HEK293 (cell line): ENCODE measurements at regions not wholly inside any gene's neighbourhood (a gene's known extent, or its start where the extent isn't known, plus 50 kb on each side); places are given as distances from the start of the nearest gene placed in this dataset.

Source experiments
- KLF8 ChIP-seq: fragments of 450-650 bp; formaldehyde crosslinking; IDR thresholded peaks from 2 replicates; pipeline ENCODE4 v1.5.1; 2016; ENCODE audit warnings: missing biosample characterization, missing genetic modification characterization
- REPIN1 ChIP-seq: fragments of 450-650 bp; formaldehyde crosslinking; IDR thresholded peaks from 2 replicates; pipeline ENCODE4 v1.5.1; 2017; ENCODE audit warnings: missing biosample characterization, missing genetic modification characterization, low read depth
- SP2 ChIP-seq: fragments of 450-650 bp; formaldehyde crosslinking; IDR thresholded peaks from 2 replicates; pipeline ENCODE4 v1.5.1; 2016; ENCODE audit warnings: missing biosample characterization, missing genetic modification characterization
- ZIC2 ChIP-seq: fragments of 450-650 bp; formaldehyde crosslinking; IDR thresholded peaks from 2 replicates; pipeline ENCODE4 v1.5.1; 2016; ENCODE audit warnings: missing biosample characterization, missing genetic modification characterization
- ZNF114 ChIP-seq: fragments of 450-650 bp; formaldehyde crosslinking; IDR thresholded peaks from 2 replicates; pipeline ENCODE4 v1.5.0; 2017; ENCODE audit warnings: missing biosample characterization, missing genetic modification characterization
- ZNF121 ChIP-seq: fragments of 450-650 bp; formaldehyde crosslinking; IDR thresholded peaks from 2 replicates; pipeline ENCODE4 v1.5.1; 2016; ENCODE audit warnings: missing biosample characterization, missing genetic modification characterization
- ZNF140 ChIP-seq: fragments of 450-650 bp; formaldehyde crosslinking; IDR thresholded peaks from 2 replicates; pipeline ENCODE4 v1.5.1; 2016; ENCODE audit warnings: missing biosample characterization, missing genetic modification characterization
- ZNF169 ChIP-seq: fragments of 450-650 bp; formaldehyde crosslinking; IDR thresholded peaks from 2 replicates; pipeline ENCODE4 v1.5.1; 2016; ENCODE audit warnings: missing biosample characterization, missing genetic modification characterization
- ZNF223 ChIP-seq: fragments of 450-650 bp; formaldehyde crosslinking; IDR thresholded peaks from 2 replicates; pipeline ENCODE4 v1.5.1; 2016; ENCODE audit warnings: missing biosample characterization, missing genetic modification characterization
- ZNF404 ChIP-seq: fragments of 450-650 bp; formaldehyde crosslinking; IDR thresholded peaks from 2 replicates; pipeline ENCODE4 v1.5.1; 2017; ENCODE audit warnings: missing biosample characterization, missing genetic modification characterization
- ZNF433 ChIP-seq: fragments of 450-650 bp; formaldehyde crosslinking; IDR thresholded peaks from 2 replicates; pipeline ENCODE4 v1.5.1; 2016; ENCODE audit warnings: missing biosample characterization, missing genetic modification characterization, low read depth
- ZNF510 ChIP-seq: fragments of 450-650 bp; formaldehyde crosslinking; IDR thresholded peaks from 2 replicates; pipeline ENCODE4 v1.5.1; 2018; ENCODE audit warnings: mild to moderate bottlenecking, missing genetic modification characterization, missing biosample characterization; ENCODE audit not compliant: insufficient replicate concordance
- ZNF530 ChIP-seq: fragments of 450-650 bp; formaldehyde crosslinking; IDR thresholded peaks from 2 replicates; pipeline ENCODE4 v1.5.1; 2016; ENCODE audit warnings: low read depth, missing biosample characterization, missing genetic modification characterization
- ZNF558 ChIP-seq: fragments of 450-650 bp; formaldehyde crosslinking; IDR thresholded peaks from 2 replicates; pipeline ENCODE4 v1.5.1; 2016; ENCODE audit warnings: missing biosample characterization, missing genetic modification characterization
- ZNF585B ChIP-seq: fragments of 450-650 bp; formaldehyde crosslinking; IDR thresholded peaks from 2 replicates; pipeline ENCODE4 v1.5.1; 2016; ENCODE audit warnings: missing biosample characterization, missing genetic modification characterization
- ZNF596 ChIP-seq: fragments of 450-650 bp; IDR thresholded peaks from 2 replicates; pipeline ENCODE4 v1.5.0; 2018; ENCODE audit warnings: missing biosample characterization, mild to moderate bottlenecking, missing genetic modification characterization, moderate library complexity
- ZNF600 ChIP-seq: fragments of 450-650 bp; formaldehyde crosslinking; IDR thresholded peaks from 2 replicates; pipeline ENCODE4 v1.5.1; 2016; ENCODE audit warnings: missing biosample characterization, missing genetic modification characterization
- ZNF624 ChIP-seq: fragments of 450-650 bp; formaldehyde crosslinking; IDR thresholded peaks from 2 replicates; pipeline ENCODE4 v1.5.1; 2017; ENCODE audit warnings: missing biosample characterization, missing genetic modification characterization
- ZNF629 ChIP-seq: fragments of 450-650 bp; formaldehyde crosslinking; IDR thresholded peaks from 2 replicates; pipeline ENCODE4 v1.5.1; 2017; ENCODE audit warnings: missing biosample characterization, missing genetic modification characterization
- ZNF76 ChIP-seq: fragments of 450-650 bp; formaldehyde crosslinking; IDR thresholded peaks from 2 replicates; pipeline ENCODE4; 2016; ENCODE audit warnings: low read depth, missing biosample characterization, missing genetic modification characterization, borderline replicate concordance
- ZNF768 ChIP-seq: fragments of 450-650 bp; formaldehyde crosslinking; IDR thresholded peaks from 2 replicates; pipeline ENCODE4 v1.5.1; 2018; ENCODE audit warnings: missing biosample characterization, mild to moderate bottlenecking, missing genetic modification characterization
- ZNF776 ChIP-seq: fragments of 450-650 bp; formaldehyde crosslinking; IDR thresholded peaks from 2 replicates; pipeline ENCODE4 v1.5.0; 2017; ENCODE audit warnings: missing biosample characterization, missing genetic modification characterization, borderline replicate concordance
- ZNF777 ChIP-seq: fragments of 450-650 bp; formaldehyde crosslinking; IDR thresholded peaks from 2 replicates; pipeline ENCODE4 v1.5.1; 2017; ENCODE audit warnings: missing biosample characterization, missing genetic modification characterization, borderline replicate concordance
- ZNF785 ChIP-seq: fragments of 450-650 bp; formaldehyde crosslinking; IDR thresholded peaks from 2 replicates; pipeline ENCODE4 v1.5.1; 2016; ENCODE audit warnings: missing biosample characterization, missing genetic modification characterization
- ZNF830 ChIP-seq: fragments of 450-650 bp; IDR thresholded peaks from 2 replicates; pipeline ENCODE4 v1.5.0; 2018; ENCODE audit warnings: missing biosample characterization, missing genetic modification characterization, low read depth, mild to moderate bottlenecking, moderate library complexity
- ZSCAN16 ChIP-seq: fragments of 450-650 bp; formaldehyde crosslinking; IDR thresholded peaks from 2 replicates; pipeline ENCODE4 v1.5.1; 2016; ENCODE audit warnings: missing biosample characterization, missing genetic modification characterization
- TF ChIP-seq, protein P1 (sequence below): fragments of 450-650 bp; IDR thresholded peaks from 2 replicates; pipeline ENCODE4 v1.5.1; 2018; ENCODE audit warnings: missing biosample characterization, mild to moderate bottlenecking, missing genetic modification characterization
- TF ChIP-seq, protein P2 (sequence below): fragments of 450-650 bp; formaldehyde crosslinking; IDR thresholded peaks from 2 replicates; pipeline ENCODE4 v1.5.1; 2017; ENCODE audit warnings: missing biosample characterization, missing genetic modification characterization
- TF ChIP-seq, protein P3 (sequence below): sonication (generic); formaldehyde crosslinking; IDR thresholded peaks from 2 replicates; pipeline ENCODE4 v1.8.1; 2022; ENCODE audit warnings: mild to moderate bottlenecking, moderate library complexity, missing genetic modification reagents
- TF ChIP-seq, protein P4 (sequence below): fragments of 450-650 bp; formaldehyde crosslinking; IDR thresholded peaks from 2 replicates; pipeline ENCODE4 v1.5.1; 2016; ENCODE audit warnings: missing biosample characterization, missing genetic modification characterization
- TF ChIP-seq, protein P5 (sequence below): fragments of 450-650 bp; formaldehyde crosslinking; IDR thresholded peaks from 2 replicates; pipeline ENCODE4 v1.5.1; 2016; ENCODE audit warnings: missing biosample characterization, missing genetic modification characterization
- TF ChIP-seq, protein P6 (sequence below): fragments of 450-650 bp; formaldehyde crosslinking; IDR thresholded peaks from 2 replicates; pipeline ENCODE4 v1.5.1; 2016; ENCODE audit warnings: missing biosample characterization, missing genetic modification characterization

DNA sequence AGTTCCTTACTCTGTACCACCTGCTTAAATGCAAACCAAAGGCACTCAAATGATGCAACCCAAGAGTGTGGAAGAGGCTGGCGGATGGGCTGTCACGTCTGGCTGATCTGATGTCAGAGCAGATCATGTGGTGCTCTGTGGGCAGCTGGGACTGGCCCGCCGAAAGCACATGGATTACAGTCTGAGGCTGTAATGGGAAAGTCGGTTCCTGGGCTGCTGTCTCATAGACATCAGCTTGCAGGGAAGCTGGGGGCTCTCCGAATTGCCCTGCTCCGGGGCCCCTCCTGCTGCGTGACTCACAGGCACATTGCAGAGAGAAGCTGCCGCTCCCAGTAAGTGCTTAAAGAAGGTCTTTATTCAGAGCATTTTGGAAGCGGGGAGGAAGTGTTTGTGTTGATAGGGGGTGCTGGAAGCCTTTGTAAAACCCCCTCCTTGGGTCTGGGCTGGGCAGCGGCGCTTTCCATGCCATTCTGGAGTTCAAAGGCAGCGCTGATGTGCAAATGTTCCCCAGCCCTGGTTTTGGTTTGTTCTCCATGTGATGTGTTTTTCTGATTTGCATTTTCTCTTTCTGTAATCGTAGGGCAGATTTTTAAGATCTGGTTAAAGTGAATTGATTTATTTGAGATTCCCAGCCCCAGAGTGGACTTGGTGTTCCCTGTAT is 181.1 kb downstream of the LARP7 start (continued):
- TF ChIP-seq ZNF558 (tag by site-specific recombination): no peak
- TF ChIP-seq ZNF169 (tag by site-specific recombination): no peak
- TF ChIP-seq ZSCAN16 (tag by site-specific recombination): no peak
- TF ChIP-seq SP2 (tag by site-specific recombination): no peak
- no peak for TF ChIP-seq REPIN1 (tag by site-specific recombination)
- TF ChIP-seq, protein P1, sequence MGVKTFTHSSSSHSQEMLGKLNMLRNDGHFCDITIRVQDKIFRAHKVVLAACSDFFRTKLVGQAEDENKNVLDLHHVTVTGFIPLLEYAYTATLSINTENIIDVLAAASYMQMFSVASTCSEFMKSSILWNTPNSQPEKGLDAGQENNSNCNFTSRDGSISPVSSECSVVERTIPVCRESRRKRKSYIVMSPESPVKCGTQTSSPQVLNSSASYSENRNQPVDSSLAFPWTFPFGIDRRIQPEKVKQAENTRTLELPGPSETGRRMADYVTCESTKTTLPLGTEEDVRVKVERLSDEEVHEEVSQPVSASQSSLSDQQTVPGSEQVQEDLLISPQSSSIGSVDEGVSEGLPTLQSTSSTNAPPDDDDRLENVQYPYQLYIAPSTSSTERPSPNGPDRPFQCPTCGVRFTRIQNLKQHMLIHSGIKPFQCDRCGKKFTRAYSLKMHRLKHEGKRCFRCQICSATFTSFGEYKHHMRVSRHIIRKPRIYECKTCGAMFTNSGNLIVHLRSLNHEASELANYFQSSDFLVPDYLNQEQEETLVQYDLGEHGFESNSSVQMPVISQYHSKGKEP: no peak
- peak; percentile 89 for TF ChIP-seq ZNF629 (tag by site-specific recombination)
- no peak for TF ChIP-seq ZNF785 (tag by site-specific recombination)
- TF ChIP-seq ZNF596: no peak
- TF ChIP-seq ZNF776: no peak
- TF ChIP-seq ZNF777 (tag by site-specific recombination): no peak
- TF ChIP-seq, protein P2, sequence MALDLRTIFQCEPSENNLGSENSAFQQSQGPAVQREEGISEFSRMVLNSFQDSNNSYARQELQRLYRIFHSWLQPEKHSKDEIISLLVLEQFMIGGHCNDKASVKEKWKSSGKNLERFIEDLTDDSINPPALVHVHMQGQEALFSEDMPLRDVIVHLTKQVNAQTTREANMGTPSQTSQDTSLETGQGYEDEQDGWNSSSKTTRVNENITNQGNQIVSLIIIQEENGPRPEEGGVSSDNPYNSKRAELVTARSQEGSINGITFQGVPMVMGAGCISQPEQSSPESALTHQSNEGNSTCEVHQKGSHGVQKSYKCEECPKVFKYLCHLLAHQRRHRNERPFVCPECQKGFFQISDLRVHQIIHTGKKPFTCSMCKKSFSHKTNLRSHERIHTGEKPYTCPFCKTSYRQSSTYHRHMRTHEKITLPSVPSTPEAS (tag by site-specific recombination): no peak
- TF ChIP-seq ZNF510 (tag by site-specific recombination): no peak
- TF ChIP-seq, protein P3, sequence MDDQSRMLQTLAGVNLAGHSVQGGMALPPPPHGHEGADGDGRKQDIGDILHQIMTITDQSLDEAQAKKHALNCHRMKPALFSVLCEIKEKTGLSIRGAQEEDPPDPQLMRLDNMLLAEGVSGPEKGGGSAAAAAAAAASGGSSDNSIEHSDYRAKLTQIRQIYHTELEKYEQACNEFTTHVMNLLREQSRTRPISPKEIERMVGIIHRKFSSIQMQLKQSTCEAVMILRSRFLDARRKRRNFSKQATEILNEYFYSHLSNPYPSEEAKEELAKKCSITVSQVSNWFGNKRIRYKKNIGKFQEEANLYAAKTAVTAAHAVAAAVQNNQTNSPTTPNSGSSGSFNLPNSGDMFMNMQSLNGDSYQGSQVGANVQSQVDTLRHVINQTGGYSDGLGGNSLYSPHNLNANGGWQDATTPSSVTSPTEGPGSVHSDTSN (CRISPR knock-in tag): no peak
- TF ChIP-seq KLF8 (tag by site-specific recombination): no peak
- TF ChIP-seq, protein P4, sequence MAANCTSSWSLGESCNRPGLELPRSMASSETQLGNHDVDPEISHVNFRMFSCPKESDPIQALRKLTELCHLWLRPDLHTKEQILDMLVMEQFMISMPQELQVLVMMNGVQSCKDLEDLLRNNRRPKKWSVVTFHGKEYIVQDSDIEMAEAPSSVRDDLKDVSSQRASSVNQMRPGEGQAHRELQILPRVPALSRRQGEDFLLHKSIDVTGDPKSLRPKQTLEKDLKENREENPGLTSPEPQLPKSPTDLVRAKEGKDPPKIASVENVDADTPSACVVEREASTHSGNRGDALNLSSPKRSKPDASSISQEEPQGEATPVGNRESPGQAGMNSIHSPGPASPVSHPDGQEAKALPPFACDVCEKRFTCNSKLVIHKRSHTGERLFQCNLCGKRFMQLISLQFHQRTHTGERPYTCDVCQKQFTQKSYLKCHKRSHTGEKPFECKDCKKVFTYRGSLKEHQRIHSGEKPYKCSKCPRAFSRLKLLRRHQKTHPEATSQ (tag by site-specific recombination): no peak
- TF ChIP-seq ZNF223 (tag by site-specific recombination): no peak
- TF ChIP-seq, protein P5, sequence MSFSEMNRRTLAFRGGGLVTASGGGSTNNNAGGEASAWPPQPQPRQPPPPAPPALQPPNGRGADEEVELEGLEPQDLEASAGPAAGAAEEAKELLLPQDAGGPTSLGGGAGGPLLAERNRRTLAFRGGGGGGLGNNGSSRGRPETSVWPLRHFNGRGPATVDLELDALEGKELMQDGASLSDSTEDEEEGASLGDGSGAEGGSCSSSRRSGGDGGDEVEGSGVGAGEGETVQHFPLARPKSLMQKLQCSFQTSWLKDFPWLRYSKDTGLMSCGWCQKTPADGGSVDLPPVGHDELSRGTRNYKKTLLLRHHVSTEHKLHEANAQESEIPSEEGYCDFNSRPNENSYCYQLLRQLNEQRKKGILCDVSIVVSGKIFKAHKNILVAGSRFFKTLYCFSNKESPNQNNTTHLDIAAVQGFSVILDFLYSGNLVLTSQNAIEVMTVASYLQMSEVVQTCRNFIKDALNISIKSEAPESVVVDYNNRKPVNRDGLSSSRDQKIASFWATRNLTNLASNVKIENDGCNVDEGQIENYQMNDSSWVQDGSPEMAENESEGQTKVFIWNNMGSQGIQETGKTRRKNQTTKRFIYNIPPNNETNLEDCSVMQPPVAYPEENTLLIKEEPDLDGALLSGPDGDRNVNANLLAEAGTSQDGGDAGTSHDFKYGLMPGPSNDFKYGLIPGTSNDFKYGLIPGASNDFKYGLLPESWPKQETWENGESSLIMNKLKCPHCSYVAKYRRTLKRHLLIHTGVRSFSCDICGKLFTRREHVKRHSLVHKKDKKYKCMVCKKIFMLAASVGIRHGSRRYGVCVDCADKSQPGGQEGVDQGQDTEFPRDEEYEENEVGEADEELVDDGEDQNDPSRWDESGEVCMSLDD: no peak
- no peak for TF ChIP-seq ZNF585B (tag by site-specific recombination)
- no peak for TF ChIP-seq ZNF140 (tag by site-specific recombination)
- TF ChIP-seq ZNF624 (tag by site-specific recombination): no peak
- TF ChIP-seq, protein P6, sequence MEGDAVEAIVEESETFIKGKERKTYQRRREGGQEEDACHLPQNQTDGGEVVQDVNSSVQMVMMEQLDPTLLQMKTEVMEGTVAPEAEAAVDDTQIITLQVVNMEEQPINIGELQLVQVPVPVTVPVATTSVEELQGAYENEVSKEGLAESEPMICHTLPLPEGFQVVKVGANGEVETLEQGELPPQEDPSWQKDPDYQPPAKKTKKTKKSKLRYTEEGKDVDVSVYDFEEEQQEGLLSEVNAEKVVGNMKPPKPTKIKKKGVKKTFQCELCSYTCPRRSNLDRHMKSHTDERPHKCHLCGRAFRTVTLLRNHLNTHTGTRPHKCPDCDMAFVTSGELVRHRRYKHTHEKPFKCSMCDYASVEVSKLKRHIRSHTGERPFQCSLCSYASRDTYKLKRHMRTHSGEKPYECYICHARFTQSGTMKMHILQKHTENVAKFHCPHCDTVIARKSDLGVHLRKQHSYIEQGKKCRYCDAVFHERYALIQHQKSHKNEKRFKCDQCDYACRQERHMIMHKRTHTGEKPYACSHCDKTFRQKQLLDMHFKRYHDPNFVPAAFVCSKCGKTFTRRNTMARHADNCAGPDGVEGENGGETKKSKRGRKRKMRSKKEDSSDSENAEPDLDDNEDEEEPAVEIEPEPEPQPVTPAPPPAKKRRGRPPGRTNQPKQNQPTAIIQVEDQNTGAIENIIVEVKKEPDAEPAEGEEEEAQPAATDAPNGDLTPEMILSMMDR (tag by site-specific recombination): peak; percentile 55; the same call in 1 of the 2 replicates
- no peak for TF ChIP-seq ZNF830 (tag by site-specific recombination)
- TF ChIP-seq ZNF768 (tag by site-specific recombination): no peak
- TF ChIP-seq ZNF600 (tag by site-specific recombination): peak; percentile 54; the same call in 1 of the 2 replicates
- no peak for TF ChIP-seq ZNF433 (tag by site-specific recombination)
- TF ChIP-seq ZIC2 (tag by site-specific recombination): peak; percentile 63
- TF ChIP-seq ZNF404: no peak
- TF ChIP-seq ZNF114 (tag by site-specific recombination): no peak
- TF ChIP-seq ZNF121: no peak
- TF ChIP-seq ZNF76 (tag by site-specific recombination): 0 out of 2 replicates have a peak, but pooled peaks have one; percentile 38
- no peak for TF ChIP-seq ZNF530 (tag by site-specific recombination)
